Ovary (tissue), 3 donors: ENCODE measurements at regions not wholly inside any gene's neighbourhood (a gene's known extent, or its start where the extent isn't known, plus 50 kb on each side); places are given as distances from the start of the nearest gene placed in this dataset.

Experiments used
- CTCF ChIP-seq, 3 donors: fragments of 450-650 bp in 2 of 3; fragments of 200-600 bp in 1 of 3; IDR thresholded peaks; one replicate each; pipeline versions ENCODE4 v1.5.1 to v1.8.0; 2016 to 2022; ENCODE audit warnings: antibody characterized with exemption in 3 of 3, mild to moderate bottlenecking in 1 of 3
- EP300 ChIP-seq: sonication (generic); formaldehyde crosslinking; IDR thresholded peaks from one replicate; pipeline ENCODE4 v1.6.1; 2017; ENCODE audit warnings: antibody characterized with exemption
- donor health status: DM: no; HTN: no; CAD: no.

GRCh38 chr18:59954755-59955156 is 55.0 kb downstream of the PMAIP1 start:
- TF ChIP-seq CTCF (IDR thresholded peaks at IDR 0.05) (no peak), EP300 (no peak)
